CD4-positive, alpha-beta T cell (primary cell): ENCODE measurements at regions not wholly inside any gene's neighbourhood (a gene's known extent, or its start where the extent isn't known, plus 50 kb on each side); places are given as distances from the start of the nearest gene placed in this dataset.

Source experiments
- ATAC-seq: fragments of 200-7000 bp; cut with Tn5 transposase; one replicate; pipeline ENCODE4 v1.10.0; 2022; ENCODE audit warnings: mild to moderate bottlenecking; ENCODE audit not compliant: poor library complexity
- CTCF ChIA-PET: fragments of 350-600 bp; sonication (Branson Sonifier 250); formaldehyde crosslinking; loops from one replicate; lab custom pipeline; 2021; ENCODE audit warnings: antibody characterized with exemption, inconsistent platforms; lab: Charles Lee
- POLR2A ChIA-PET: fragments of 350-600 bp; sonication (Branson Sonifier 250); formaldehyde crosslinking; loops from one replicate; lab custom pipeline; 2021; ENCODE audit warnings: antibody characterized with exemption, inconsistent platforms; lab: Charles Lee
- DNase-seq, 14 experiments: peaks; one replicate each; pipeline ENCODE4 v3.0.0-alpha.2; 2013 to 2020; ENCODE audit warnings: mixed read lengths in 2 of 14
- H3K27ac ChIP-seq, 2 donors: one replicate each; pipeline versions ENCODE4 v1.5.1 to v1.7.0; 2013; ENCODE audit warnings: low read length in 2 of 2, low read depth in 1 of 2, mild to moderate bottlenecking in 1 of 2
- H3K27me3 ChIP-seq, 2 experiments: 1 replicate in 1 of 2; 2 replicates in 1 of 2; pipeline versions ENCODE4 v1.6.1 to v1.7.0; 2013; ENCODE audit warnings: low read length in 2 of 2, control low read depth in 1 of 2, mild to moderate bottlenecking in 1 of 2, moderate library complexity in 1 of 2; ENCODE audit not compliant: insufficient read depth in 2 of 2, control insufficient read depth in 1 of 2
- H3K36me3 ChIP-seq: one replicate; pipeline ENCODE4 v1.6.1; 2013; ENCODE audit warnings: low read length, control low read depth; ENCODE audit not compliant: insufficient read depth
- H3K4me1 ChIP-seq: one replicate; pipeline ENCODE4 v1.6.1; 2013; ENCODE audit warnings: low read length, control low read depth; ENCODE audit not compliant: insufficient read depth
- H3K4me3 ChIP-seq: one replicate; pipeline ENCODE4 v1.5.1; 2013; ENCODE audit warnings: mild to moderate bottlenecking, low read length, moderate library complexity
- H3K9me3 ChIP-seq, 2 experiments: 1 replicate in 1 of 2; 2 replicates in 1 of 2; pipeline versions ENCODE4 v1.6.1 to v1.7.0; 2013; ENCODE audit warnings: low read length in 2 of 2, mild to moderate bottlenecking in 2 of 2, control low read depth in 1 of 2, moderate library complexity in 1 of 2; ENCODE audit not compliant: control insufficient read depth in 1 of 2, insufficient read depth in 1 of 2
- H3K27ac Mint-ChIP-seq: one replicate; pipeline ENCODE4 v1.8.0; 2020; ENCODE audit warnings: mixed read lengths
- H3K27me3 Mint-ChIP-seq: one replicate; pipeline ENCODE4 v1.8.0; 2021; ENCODE audit warnings: mixed read lengths
- H3K36me3 Mint-ChIP-seq: one replicate; pipeline ENCODE4 v1.8.0; 2021; ENCODE audit warnings: low read depth, mixed read lengths
- H3K4me1 Mint-ChIP-seq: one replicate; pipeline ENCODE4 v1.8.0; 2021; ENCODE audit warnings: low read depth, mixed read lengths
- H3K4me3 Mint-ChIP-seq: one replicate; pipeline ENCODE4 v1.8.0; 2020; ENCODE audit warnings: mild to moderate bottlenecking, mixed read lengths
- H3K9me3 Mint-ChIP-seq: one replicate; pipeline ENCODE4 v1.8.0; 2020; ENCODE audit warnings: mixed read lengths
- intact Hi-C, 2 experiments: fragments of 100-400 bp; cut with DNase I in 1 of 2; cut with micrococcal nuclease in 1 of 2; formaldehyde crosslinking; loops; one replicate each; pipeline versions ENCODE4 v1.15.1 to v1.9.0; 2023 to 2025; cut with DNase I, micrococcal nuclease
- TF ChIP-seq, protein P1 (sequence below): fragments of 200-600 bp; IDR thresholded peaks from one replicate; pipeline ENCODE4 v1.8.0; 2022; ENCODE audit warnings: antibody characterized with exemption, mild to moderate bottlenecking

- Histone ChIP-seq H3K36me3 (no peaks in the 10 kb centered on the region), H3K27me3 (no peaks in the 10 kb centered on the region), H3K27ac (no peak overlapping the region), H3K4me3 (no peak overlapping the region), H3K4me1 (no peaks in the 10 kb centered on the region), H3K9me3 (peaks cover 5 to 9% of the 10 kb centered on the region in 2 experiments)
- intact Hi-C loops = no loop called here
- TF ChIP-seq, protein P1, sequence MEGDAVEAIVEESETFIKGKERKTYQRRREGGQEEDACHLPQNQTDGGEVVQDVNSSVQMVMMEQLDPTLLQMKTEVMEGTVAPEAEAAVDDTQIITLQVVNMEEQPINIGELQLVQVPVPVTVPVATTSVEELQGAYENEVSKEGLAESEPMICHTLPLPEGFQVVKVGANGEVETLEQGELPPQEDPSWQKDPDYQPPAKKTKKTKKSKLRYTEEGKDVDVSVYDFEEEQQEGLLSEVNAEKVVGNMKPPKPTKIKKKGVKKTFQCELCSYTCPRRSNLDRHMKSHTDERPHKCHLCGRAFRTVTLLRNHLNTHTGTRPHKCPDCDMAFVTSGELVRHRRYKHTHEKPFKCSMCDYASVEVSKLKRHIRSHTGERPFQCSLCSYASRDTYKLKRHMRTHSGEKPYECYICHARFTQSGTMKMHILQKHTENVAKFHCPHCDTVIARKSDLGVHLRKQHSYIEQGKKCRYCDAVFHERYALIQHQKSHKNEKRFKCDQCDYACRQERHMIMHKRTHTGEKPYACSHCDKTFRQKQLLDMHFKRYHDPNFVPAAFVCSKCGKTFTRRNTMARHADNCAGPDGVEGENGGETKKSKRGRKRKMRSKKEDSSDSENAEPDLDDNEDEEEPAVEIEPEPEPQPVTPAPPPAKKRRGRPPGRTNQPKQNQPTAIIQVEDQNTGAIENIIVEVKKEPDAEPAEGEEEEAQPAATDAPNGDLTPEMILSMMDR = no peak
- H3K27ac Mint-ChIP-seq = no peak overlapping the region
- H3K36me3 Mint-ChIP-seq = no peaks in the 10 kb centered on the region
- peak in 1 of 14 experiments; percentile 8 for DNase-seq
- H3K4me1 Mint-ChIP-seq = no peaks in the 10 kb centered on the region
- no peak for ATAC-seq
- no peaks in the 10 kb centered on the region for H3K27me3 Mint-ChIP-seq
- H3K9me3 Mint-ChIP-seq = peaks cover 32% of the 10 kb centered on the region
- CTCF ChIA-PET = no interaction called here
- POLR2A ChIA-PET = no interaction called here
- no peak overlapping the region for H3K4me3 Mint-ChIP-seq
Observed at GRCh38 chr5:89777758-89778157, 631.8 kb downstream of the CETN3 start.

DNA sequence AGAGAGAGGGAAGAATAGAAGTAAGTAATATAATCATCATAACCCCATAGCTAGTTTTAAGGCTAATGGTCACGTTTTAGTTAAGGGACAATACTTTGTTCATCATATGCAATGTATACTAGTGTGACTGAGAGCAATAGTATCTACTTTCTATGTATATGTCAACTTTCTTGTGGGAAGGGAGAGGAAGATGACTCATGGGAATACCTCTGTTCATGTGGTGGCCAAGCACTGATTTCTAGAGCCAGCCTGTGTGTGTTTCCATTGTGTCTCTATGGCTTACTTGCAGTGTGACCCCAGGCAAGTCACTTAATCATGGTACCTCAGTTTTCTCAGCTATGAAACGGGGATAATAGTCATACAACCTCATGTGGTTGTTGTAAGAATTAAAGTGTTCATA is 639.6 kb downstream of the CETN3 start:
- H3K9me3 Mint-ChIP-seq = peaks cover 6% of the 10 kb centered on the region
- no peaks in the 10 kb centered on the region for H3K36me3 Mint-ChIP-seq
- no peaks in the 10 kb centered on the region for H3K4me1 Mint-ChIP-seq
- Histone ChIP-seq H3K27ac (no peak overlapping the region), H3K4me1 (no peaks in the 10 kb centered on the region), H3K27me3 (no peaks in the 10 kb centered on the region), H3K9me3 (no peaks in the 10 kb centered on the region), H3K36me3 (no peaks in the 10 kb centered on the region), H3K4me3 (no peak overlapping the region)
- ATAC-seq = no peak
- TF ChIP-seq, protein P1 = no peak
- intact Hi-C loops = no loop called here
- H3K27ac Mint-ChIP-seq = no peak overlapping the region
- no peaks in the 10 kb centered on the region for H3K27me3 Mint-ChIP-seq
- ChIA-PET POLR2A (no interaction called here), CTCF (no interaction called here)
- no peak overlapping the region for H3K4me3 Mint-ChIP-seq
- no peak for DNase-seq

DNA sequence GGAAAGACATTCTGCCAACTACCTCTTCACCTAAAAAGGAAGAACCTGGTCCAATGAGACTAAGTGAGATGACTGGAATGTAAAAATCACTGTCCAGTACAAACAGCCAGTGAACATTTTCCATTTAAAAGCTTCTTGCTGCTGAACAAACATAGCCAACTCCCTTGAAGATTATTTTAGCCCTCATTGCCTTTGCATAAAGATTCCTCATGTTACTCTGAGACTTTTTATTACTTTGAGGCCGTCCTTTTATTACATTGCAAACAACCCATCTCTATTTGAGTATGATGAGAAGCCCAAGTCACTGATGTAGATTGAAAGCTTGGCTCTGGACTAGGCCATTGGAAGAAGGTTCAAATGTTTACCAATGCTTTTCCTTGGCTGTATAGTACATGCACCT is 649.8 kb downstream of the CETN3 start:
- no peak overlapping the region for H3K4me3 ChIP-seq
- Mint-ChIP-seq H3K27ac (no peak overlapping the region), H3K36me3 (no peaks in the 10 kb centered on the region), H3K4me3 (no peak overlapping the region), H3K9me3 (peaks cover 3% of the 10 kb centered on the region), H3K27me3 (no peaks in the 10 kb centered on the region), H3K4me1 (no peaks in the 10 kb centered on the region)
- ATAC-seq (no peak), DNase-seq (no peak)
- POLR2A ChIA-PET = no interaction called here
- no peak overlapping the region for H3K27ac ChIP-seq
- no peaks in the 10 kb centered on the region for H3K36me3 ChIP-seq
- TF ChIP-seq, protein P1 = no peak
- H3K9me3 ChIP-seq = peaks cover 0 to 5% of the 10 kb centered on the region in 2 experiments
- intact Hi-C loops = no loop called here
- no peaks in the 10 kb centered on the region for H3K4me1 ChIP-seq
- H3K27me3 ChIP-seq = no peaks in the 10 kb centered on the region
- CTCF ChIA-PET = no interaction called here
